Ishikawa (cell line): ENCODE measurements at regions not wholly inside any gene's neighbourhood (a gene's known extent, or its start where the extent isn't known, plus 50 kb on each side); places are given as distances from the start of the nearest gene placed in this dataset.

Experiments
- CEBPB ChIP-seq: IDR thresholded peaks from 2 replicates; pipeline ENCODE4 v1.6.1; 2012
- CREB1 ChIP-seq: IDR thresholded peaks from 2 replicates; pipeline ENCODE4 v1.6.1; 2012; ENCODE audit warnings: low read depth
- EGR1 ChIP-seq: IDR thresholded peaks from 2 replicates; pipeline ENCODE4 v1.6.1; 2012
- EP300 ChIP-seq: IDR thresholded peaks from 2 replicates; pipeline ENCODE4 v1.6.1; 2012; ENCODE audit warnings: borderline replicate concordance
- FOXM1 ChIP-seq: IDR thresholded peaks from 2 replicates; pipeline ENCODE4 v1.6.1; 2012; ENCODE audit warnings: low read depth, borderline replicate concordance
- NFIC ChIP-seq: IDR thresholded peaks from 2 replicates; pipeline ENCODE4 v1.6.1; 2012
- RAD21 ChIP-seq: IDR thresholded peaks from 2 replicates; pipeline ENCODE4 v1.6.1; 2012; ENCODE audit warnings: low read depth
- TAF1 ChIP-seq: IDR thresholded peaks from 2 replicates; pipeline ENCODE4 v1.6.1; 2012; ENCODE audit warnings: low read depth, mild to moderate bottlenecking
- TCF12 ChIP-seq: IDR thresholded peaks from 2 replicates; pipeline ENCODE4 v1.6.1; 2012; ENCODE audit warnings: low read depth
- TEAD4 ChIP-seq: IDR thresholded peaks from 2 replicates; pipeline ENCODE4 v1.6.1; 2012
- YY1 ChIP-seq: IDR thresholded peaks from 2 replicates; pipeline ENCODE4 v1.6.1; 2012; ENCODE audit warnings: low read depth
- ZBTB7A ChIP-seq: IDR thresholded peaks from 2 replicates; pipeline ENCODE4 v1.6.1; 2012; ENCODE audit warnings: low read depth
- TF ChIP-seq, protein P1 (sequence below): IDR thresholded peaks from 2 replicates; pipeline ENCODE4 v1.6.1; 2012; ENCODE audit warnings: low read depth, mild to moderate bottlenecking
- TF ChIP-seq, protein P2 (sequence below): IDR thresholded peaks from 2 replicates; pipeline ENCODE4 v1.6.1; 2012
- TF ChIP-seq, protein P3 (sequence below): IDR thresholded peaks from 2 replicates; pipeline ENCODE4 v1.6.1; 2012

DNA sequence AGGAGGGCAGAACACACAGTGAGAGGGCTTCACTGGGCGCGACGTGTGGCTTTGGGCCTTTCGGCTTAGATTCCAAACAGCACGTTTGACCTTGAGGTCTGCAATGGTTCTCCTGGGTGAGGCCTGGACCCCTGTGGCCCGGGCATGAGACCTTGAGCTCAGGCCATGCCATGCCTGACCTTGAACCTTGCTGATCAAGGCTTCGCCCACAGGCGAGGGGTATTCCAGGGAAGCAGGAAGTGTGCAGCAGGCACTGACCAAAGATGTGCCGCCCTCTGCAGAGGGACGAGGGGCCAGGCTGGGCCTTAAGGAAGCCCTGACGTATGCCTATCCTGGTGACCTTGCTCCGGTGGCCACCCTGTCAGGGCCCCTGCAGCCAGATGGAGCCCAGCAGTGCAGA is 178.3 kb upstream of the HDAC4 start:
- TF ChIP-seq TAF1 (no peak), TCF12 (no peak), NFIC (no peak), ZBTB7A (no peak), YY1 (no peak), CEBPB (no peak), CREB1 (no peak), RAD21 (no peak), EP300 (no peak), EGR1 (no peak), FOXM1 (no peak)
- TF ChIP-seq, protein P1, sequence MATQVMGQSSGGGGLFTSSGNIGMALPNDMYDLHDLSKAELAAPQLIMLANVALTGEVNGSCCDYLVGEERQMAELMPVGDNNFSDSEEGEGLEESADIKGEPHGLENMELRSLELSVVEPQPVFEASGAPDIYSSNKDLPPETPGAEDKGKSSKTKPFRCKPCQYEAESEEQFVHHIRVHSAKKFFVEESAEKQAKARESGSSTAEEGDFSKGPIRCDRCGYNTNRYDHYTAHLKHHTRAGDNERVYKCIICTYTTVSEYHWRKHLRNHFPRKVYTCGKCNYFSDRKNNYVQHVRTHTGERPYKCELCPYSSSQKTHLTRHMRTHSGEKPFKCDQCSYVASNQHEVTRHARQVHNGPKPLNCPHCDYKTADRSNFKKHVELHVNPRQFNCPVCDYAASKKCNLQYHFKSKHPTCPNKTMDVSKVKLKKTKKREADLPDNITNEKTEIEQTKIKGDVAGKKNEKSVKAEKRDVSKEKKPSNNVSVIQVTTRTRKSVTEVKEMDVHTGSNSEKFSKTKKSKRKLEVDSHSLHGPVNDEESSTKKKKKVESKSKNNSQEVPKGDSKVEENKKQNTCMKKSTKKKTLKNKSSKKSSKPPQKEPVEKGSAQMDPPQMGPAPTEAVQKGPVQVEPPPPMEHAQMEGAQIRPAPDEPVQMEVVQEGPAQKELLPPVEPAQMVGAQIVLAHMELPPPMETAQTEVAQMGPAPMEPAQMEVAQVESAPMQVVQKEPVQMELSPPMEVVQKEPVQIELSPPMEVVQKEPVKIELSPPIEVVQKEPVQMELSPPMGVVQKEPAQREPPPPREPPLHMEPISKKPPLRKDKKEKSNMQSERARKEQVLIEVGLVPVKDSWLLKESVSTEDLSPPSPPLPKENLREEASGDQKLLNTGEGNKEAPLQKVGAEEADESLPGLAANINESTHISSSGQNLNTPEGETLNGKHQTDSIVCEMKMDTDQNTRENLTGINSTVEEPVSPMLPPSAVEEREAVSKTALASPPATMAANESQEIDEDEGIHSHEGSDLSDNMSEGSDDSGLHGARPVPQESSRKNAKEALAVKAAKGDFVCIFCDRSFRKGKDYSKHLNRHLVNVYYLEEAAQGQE: no peak
- TF ChIP-seq, protein P2, sequence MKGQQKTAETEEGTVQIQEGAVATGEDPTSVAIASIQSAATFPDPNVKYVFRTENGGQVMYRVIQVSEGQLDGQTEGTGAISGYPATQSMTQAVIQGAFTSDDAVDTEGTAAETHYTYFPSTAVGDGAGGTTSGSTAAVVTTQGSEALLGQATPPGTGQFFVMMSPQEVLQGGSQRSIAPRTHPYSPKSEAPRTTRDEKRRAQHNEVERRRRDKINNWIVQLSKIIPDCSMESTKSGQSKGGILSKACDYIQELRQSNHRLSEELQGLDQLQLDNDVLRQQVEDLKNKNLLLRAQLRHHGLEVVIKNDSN: no peak
- TF ChIP-seq, protein P3, sequence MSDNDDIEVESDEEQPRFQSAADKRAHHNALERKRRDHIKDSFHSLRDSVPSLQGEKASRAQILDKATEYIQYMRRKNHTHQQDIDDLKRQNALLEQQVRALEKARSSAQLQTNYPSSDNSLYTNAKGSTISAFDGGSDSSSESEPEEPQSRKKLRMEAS: no peak

DNA sequence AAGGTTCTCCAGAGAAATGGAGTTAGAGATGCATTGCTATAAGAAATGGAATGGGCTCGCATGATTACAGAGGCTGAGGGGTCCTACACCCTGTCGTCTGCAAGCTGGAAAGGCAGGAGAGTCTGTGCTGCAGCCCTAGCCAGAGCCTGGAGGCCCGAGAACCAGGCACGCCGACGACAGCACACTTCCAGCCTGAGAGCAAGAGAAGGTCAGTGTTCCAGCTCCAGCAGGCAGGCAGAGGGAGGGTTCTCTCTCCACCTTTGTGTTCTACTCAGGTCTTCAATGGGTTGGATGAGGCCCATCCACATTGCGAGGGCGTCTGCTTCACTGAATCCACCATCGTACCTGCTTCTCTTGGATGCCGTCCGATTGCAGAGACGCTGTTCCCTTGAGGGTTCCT is 177.6 kb upstream of the HDAC4 start:
- TF ChIP-seq TCF12 (no peak), TEAD4 (no peak), YY1 (no peak), EP300 (no peak), FOXM1 (no peak), NFIC (no peak), EGR1 (no peak), CEBPB (no peak), RAD21 (no peak), TAF1 (no peak), CREB1 (no peak), ZBTB7A (no peak)
- TF ChIP-seq, protein P2: no peak
- TF ChIP-seq, protein P1: no peak
- TF ChIP-seq, protein P3: no peak

DNA sequence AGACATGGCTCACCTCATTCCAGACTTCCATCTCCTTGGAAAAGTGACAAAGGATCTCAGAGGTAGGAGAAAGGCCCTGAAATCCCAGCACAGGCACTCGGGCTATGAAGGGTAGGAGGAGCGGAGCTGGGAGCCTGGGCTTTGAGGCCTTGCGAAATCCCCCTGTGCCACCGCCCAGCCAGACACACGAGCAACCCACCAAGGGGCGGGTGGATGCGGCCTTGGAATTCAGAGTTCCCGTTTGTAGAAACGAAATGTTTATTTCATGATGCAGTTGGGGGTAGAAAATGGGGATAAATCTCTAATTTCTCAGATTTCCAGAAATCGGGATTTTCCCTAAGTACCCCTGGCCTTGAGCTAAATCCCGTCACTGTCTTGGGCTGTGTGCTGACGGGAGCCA is 177.1 kb upstream of the HDAC4 start:
- TF ChIP-seq CEBPB (no peak), EP300 (no peak), ZBTB7A (no peak), NFIC (no peak), FOXM1 (no peak), YY1 (no peak), RAD21 (no peak), TCF12 (no peak), TAF1 (no peak), TEAD4 (no peak)
- TF ChIP-seq, protein P2: no peak
- TF ChIP-seq, protein P1: no peak
- TF ChIP-seq, protein P3: no peak
